ELR (cell line): ENCODE measurements at regions not wholly inside any gene's neighbourhood (a gene's known extent, or its start where the extent isn't known, plus 50 kb on each side); places are given as distances from the start of the nearest gene placed in this dataset.
"Not testable (repeated sequence)": the region's sequence is repeated elsewhere in the genome, so short reads cannot be mapped to it uniquely, and the experiment has no call there.

Experiments used
- DNase-seq: peaks from one replicate; pipeline ENCODE4 v3.0.0-alpha.2; 2015; ENCODE audit warnings: low read depth

- no peak for DNase-seq
Measured at GRCh38 chr5:152527358-152528052, 122.4 kb upstream of the NMUR2 start.

GRCh38 chr5:152529440-152529839 is 124.4 kb upstream of the NMUR2 start:
- DNase-seq, result no peak

GRCh38 chr5:152532714-152533113 is 127.6 kb upstream of the NMUR2 start:
- DNase-seq, result peak; percentile 58

- no peak for DNase-seq
Measured at GRCh38 chr5:152534641-152535040, 129.6 kb upstream of the NMUR2 start.

- no peak for DNase-seq
Measured at GRCh38 chr5:152542741-152543140, 137.7 kb upstream of the NMUR2 start.

- no peak for DNase-seq
Measured at GRCh38 chr5:152546493-152546892, 141.4 kb upstream of the NMUR2 start.

- DNase-seq, result no peak
Measured at GRCh38 chr5:152547202-152547601, 142.1 kb upstream of the NMUR2 start.

GRCh38 chr5:152549709-152550108 is 144.6 kb upstream of the NMUR2 start:
- no peak for DNase-seq

- DNase-seq, result no peak
Measured at GRCh38 chr5:152551061-152551460, 146.0 kb upstream of the NMUR2 start.

- no peak for DNase-seq
Measured at GRCh38 chr5:152556784-152557183, 151.7 kb upstream of the NMUR2 start.

- DNase-seq, result peak; percentile 27
Measured at GRCh38 chr5:152560512-152561137, 155.5 kb upstream of the NMUR2 start.

GRCh38 chr5:152568016-152568415 is 162.9 kb upstream of the NMUR2 start:
- DNase-seq, result no peak

- no peak for DNase-seq
Measured at GRCh38 chr5:152572812-152573211, 167.7 kb upstream of the NMUR2 start.

- DNase-seq, result no peak
Measured at GRCh38 chr5:152584103-152584502, 179.0 kb upstream of the NMUR2 start.

- no peak for DNase-seq
Measured at GRCh38 chr5:152592416-152592815, 187.3 kb upstream of the NMUR2 start.

GRCh38 chr5:152593388-152593787 is 188.3 kb upstream of the NMUR2 start:
- DNase-seq, result peak; percentile 1

GRCh38 chr5:152595405-152595804 is 190.3 kb upstream of the NMUR2 start:
- no peak for DNase-seq

- no peak for DNase-seq
Measured at GRCh38 chr5:152599096-152599495, 194.0 kb upstream of the NMUR2 start.

GRCh38 chr5:152601806-152602732 is 197.0 kb upstream of the NMUR2 start:
- DNase-seq, result no peak

GRCh38 chr5:152606050-152606449 is 201.0 kb upstream of the NMUR2 start:
- not testable (repeated sequence) for DNase-seq

- no peak for DNase-seq
Measured at GRCh38 chr5:152606776-152607364, 201.8 kb upstream of the NMUR2 start.

GRCh38 chr5:152607401-152608160 is 202.5 kb upstream of the NMUR2 start:
- DNase-seq, result no peak
